Breast epithelium (tissue), 4 donors: ENCODE measurements at regions not wholly inside any gene's neighbourhood (a gene's known extent, or its start where the extent isn't known, plus 50 kb on each side); places are given as distances from the start of the nearest gene placed in this dataset.
A peak's percentile ranks its signal among the peaks of the same experiment; 100 is the strongest.

ENCODE experiments used
- DNase-seq, 2 donors: peaks; one replicate each; pipeline ENCODE4 v3.0.0-alpha.2; 2019; ENCODE audit warnings: low spot score in 2 of 2
- H3K27ac ChIP-seq, 2 donors: fragments of 200-600 bp; sonication (generic) in 1 of 2; one replicate each; pipeline ENCODE4 v1.5.1; 2016 to 2019; ENCODE audit warnings: mild to moderate bottlenecking in 1 of 2
- H3K27me3 ChIP-seq, 2 donors: fragments of 200-600 bp; sonication (generic) in 1 of 2; one replicate each; pipeline versions ENCODE4 v1.5.1 to v1.6.0; 2017 to 2019; ENCODE audit warnings: control low read depth in 1 of 2, mild to moderate bottlenecking in 1 of 2
- H3K36me3 ChIP-seq: fragments of 200-600 bp; one replicate; pipeline ENCODE4 v1.5.1; 2019
- H3K4me1 ChIP-seq, 2 donors: fragments of 200-600 bp; sonication (generic); one replicate each; pipeline ENCODE4 v1.5.1; 2016 to 2019; ENCODE audit warnings: control low read depth in 1 of 2
- H3K4me3 ChIP-seq, 3 donors: fragments of 200-600 bp; sonication (generic); 1 replicate in 2 of 3; 2 replicates in 1 of 3; pipeline ENCODE4 v1.5.1; 2016 to 2019; ENCODE audit warnings: mild to moderate bottlenecking in 3 of 3, moderate library complexity in 2 of 3
- H3K9me3 ChIP-seq, 2 donors: fragments of 200-600 bp; sonication (generic) in 1 of 2; one replicate each; pipeline ENCODE4 v1.5.1; 2016 to 2019; ENCODE audit warnings: control low read depth in 1 of 2
- CTCF ChIP-seq, 3 donors: fragments of 450-650 bp; IDR thresholded peaks; one replicate each; pipeline ENCODE4 v1.5.1; 2016 to 2017; ENCODE audit warnings: antibody characterized with exemption in 3 of 3, mild to moderate bottlenecking in 3 of 3, moderate library complexity in 3 of 3
- POLR2A ChIP-seq: fragments of 450-650 bp; IDR thresholded peaks from one replicate; pipeline ENCODE4 v1.6.1; 2016; ENCODE audit warnings: antibody characterized with exemption, mild to moderate bottlenecking, moderate library complexity
- POLR2AphosphoS5 ChIP-seq, 3 donors: sonication (generic); formaldehyde crosslinking; IDR thresholded peaks; one replicate each; pipeline ENCODE4 v1.6.1; 2017; ENCODE audit warnings: antibody characterized with exemption in 3 of 3
- intact Hi-C: fragments of 100-400 bp; cut with DNase I; formaldehyde crosslinking; loops from one replicate; pipeline ENCODE4 v1.15.1; 2023; ENCODE audit warnings: low total_unique reads

- H3K4me1 ChIP-seq = no peaks in the 10 kb centered on the region
- H3K27me3 ChIP-seq = no peaks in the 10 kb centered on the region
- TF ChIP-seq POLR2AphosphoS5 (IDR thresholded peaks at IDR 0.05) (no peak), CTCF (IDR thresholded peaks at IDR 0.05) (no peak)
- H3K9me3 ChIP-seq = peaks cover 8 to 19% of the 10 kb centered on the region in 2 donors
- no peak overlapping the region for H3K4me3 ChIP-seq
- H3K27ac ChIP-seq = no peak overlapping the region
- intact Hi-C loops = no loop called here
- no peak for DNase-seq
- no peaks in the 10 kb centered on the region for H3K36me3 ChIP-seq
These were observed 191.8 kb downstream of the ADAM29 start for GRCh38 chr4:175109933-175110332.

- no peak overlapping the region for H3K27ac ChIP-seq
- H3K9me3 ChIP-seq = peaks cover 0 to 21% of the 10 kb centered on the region in 2 donors
- no peaks in the 10 kb centered on the region for H3K4me1 ChIP-seq
- TF ChIP-seq POLR2A = no peak
- no peaks in the 10 kb centered on the region for H3K27me3 ChIP-seq
- no peaks in the 10 kb centered on the region for H3K36me3 ChIP-seq
- H3K4me3 ChIP-seq = no peak overlapping the region
- no peak for DNase-seq
- intact Hi-C loops = no loop called here
These were observed 207.4 kb downstream of the ADAM29 start for GRCh38 chr4:175125410-175126068.

GRCh38 chr4:175127314-175127713 is 209.2 kb downstream of the ADAM29 start:
- Histone ChIP-seq H3K9me3 (peaks cover 0 to 7% of the 10 kb centered on the region in 2 donors), H3K27ac (peak overlapping the region in 1 of 2 donors; percentile 75), H3K4me3 (no peak overlapping the region), H3K4me1 (no peaks in the 10 kb centered on the region), H3K27me3 (no peaks in the 10 kb centered on the region), H3K36me3 (no peaks in the 10 kb centered on the region)
- TF ChIP-seq POLR2AphosphoS5 (IDR thresholded peaks at IDR 0.05) = no peak
- no peak for TF ChIP-seq POLR2A
- no peak for TF ChIP-seq CTCF (IDR thresholded peaks at IDR 0.05)
- DNase-seq = no peak
- intact Hi-C loops = no loop called here

DNA sequence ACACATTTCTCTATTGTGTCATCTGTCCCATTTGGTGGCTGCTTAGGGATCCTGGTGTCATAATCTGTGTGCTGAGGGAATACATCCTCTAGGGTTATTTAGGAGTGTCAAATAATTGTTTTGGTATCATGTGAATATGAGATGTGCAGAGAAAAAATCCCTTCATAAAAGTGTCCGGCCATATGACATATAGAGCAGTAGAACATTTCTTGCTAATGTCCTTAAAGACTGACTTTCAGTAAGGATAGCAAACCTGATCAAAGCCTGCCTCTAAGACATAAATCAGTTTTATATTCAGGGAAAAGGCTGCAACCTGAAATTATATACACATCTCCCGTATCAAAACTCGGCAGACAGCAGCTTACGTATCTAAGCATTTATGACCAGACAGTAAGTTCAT is 211.6 kb downstream of the ADAM29 start:
- H3K36me3 ChIP-seq = no peaks in the 10 kb centered on the region
- no peak overlapping the region for H3K4me3 ChIP-seq
- H3K4me1 ChIP-seq = no peaks in the 10 kb centered on the region
- TF ChIP-seq CTCF (IDR thresholded peaks at IDR 0.05) (no peak), POLR2A (no peak), POLR2AphosphoS5 (IDR thresholded peaks at IDR 0.05) (no peak)
- no peaks in the 10 kb centered on the region for H3K9me3 ChIP-seq
- intact Hi-C loops = loop anchor here (2.0 kb wide), 1 partner anchor 33 kb away; no protein-coding TSS in a partner anchor
- H3K27me3 ChIP-seq = no peaks in the 10 kb centered on the region
- H3K27ac ChIP-seq = no peak overlapping the region
- no peak for DNase-seq

DNA sequence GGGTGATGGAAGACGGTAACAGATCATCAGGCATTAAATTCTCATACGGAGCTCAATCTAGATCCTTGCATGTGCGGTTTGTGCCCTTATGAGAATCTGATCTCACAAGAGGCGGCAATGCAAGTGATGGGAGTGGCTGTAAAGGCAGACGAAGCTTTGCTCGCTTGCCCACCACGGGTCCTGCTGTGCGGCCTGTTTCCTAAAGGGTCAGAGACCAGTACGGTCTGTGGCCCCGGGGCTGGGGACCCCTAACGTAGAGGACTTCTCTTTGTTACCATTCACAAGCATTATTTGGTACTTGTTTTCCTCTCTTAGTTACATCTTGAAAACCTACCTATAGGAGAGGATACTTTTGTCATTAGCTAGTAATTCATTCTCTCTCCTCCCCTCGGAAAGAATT is 221.0 kb downstream of the ADAM29 start:
- Histone ChIP-seq H3K9me3 (no peaks in the 10 kb centered on the region), H3K27me3 (no peaks in the 10 kb centered on the region), H3K36me3 (no peaks in the 10 kb centered on the region), H3K27ac (no peak overlapping the region), H3K4me1 (no peaks in the 10 kb centered on the region), H3K4me3 (no peak overlapping the region)
- intact Hi-C loops = no loop called here
- DNase-seq = no peak
- TF ChIP-seq POLR2AphosphoS5 (IDR thresholded peaks at IDR 0.05) (no peak), POLR2A (no peak), CTCF (IDR thresholded peaks at IDR 0.05) (no peak)

DNA sequence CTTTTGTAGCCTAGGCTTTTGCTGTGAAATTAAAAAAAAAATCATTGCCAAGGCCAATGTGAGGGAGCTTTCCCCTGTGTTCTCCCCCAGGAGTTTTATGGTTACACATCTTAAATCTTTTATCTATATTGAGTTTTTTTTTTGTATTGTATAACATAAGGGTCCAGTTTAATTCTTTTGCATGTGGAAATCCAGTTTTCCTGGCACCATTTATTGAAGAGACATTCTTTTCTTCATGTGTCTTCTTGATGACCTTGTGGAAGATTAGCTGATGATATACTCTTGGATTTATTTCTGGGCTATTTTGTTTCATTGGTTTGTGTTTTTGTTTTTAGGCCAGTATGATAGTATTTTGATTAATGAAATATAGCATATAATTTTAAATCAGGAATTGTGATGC is 225.0 kb downstream of the ADAM29 start:
- Histone ChIP-seq H3K27me3 (no peaks in the 10 kb centered on the region), H3K9me3 (no peaks in the 10 kb centered on the region), H3K4me3 (no peak overlapping the region), H3K27ac (no peak overlapping the region), H3K36me3 (no peaks in the 10 kb centered on the region), H3K4me1 (no peaks in the 10 kb centered on the region)
- no peak for TF ChIP-seq POLR2A
- TF ChIP-seq CTCF (IDR thresholded peaks at IDR 0.05) = no peak
- TF ChIP-seq POLR2AphosphoS5 (IDR thresholded peaks at IDR 0.05) = no peak
- DNase-seq = no peak
- intact Hi-C loops = no loop called here
